Inflammatory macrophage treated with lipopolysaccharide for 4 hours (primary cell): ENCODE measurements at regions not wholly inside any gene's neighbourhood (a gene's known extent, or its start where the extent isn't known, plus 50 kb on each side); places are given as distances from the start of the nearest gene placed in this dataset.
"Not testable (repeated sequence)": the region's sequence is repeated elsewhere in the genome, so short reads cannot be mapped to it uniquely, and the experiment has no call there.

Experiments used
- DNase-seq: peaks from one replicate; pipeline ENCODE4 v3.0.0-alpha.2; 2020

DNA sequence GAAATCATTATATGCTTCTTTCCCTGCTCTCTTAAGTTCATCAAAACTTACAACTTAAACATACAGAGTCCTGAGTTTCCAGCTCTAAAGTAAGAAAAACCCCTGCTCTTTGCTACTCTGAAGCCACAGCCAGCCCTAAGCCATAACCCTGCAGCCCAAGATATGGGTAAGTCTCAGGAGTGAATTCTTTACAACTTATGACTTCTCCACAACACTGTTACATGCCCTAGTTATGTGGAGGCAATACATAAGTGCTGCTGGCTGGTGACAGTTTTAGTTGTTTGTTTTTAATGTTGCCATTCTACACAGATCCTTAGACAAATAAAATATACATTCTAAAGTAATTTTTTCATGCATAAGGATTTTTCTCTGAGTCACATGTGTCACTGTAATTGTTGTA lies 100.2 kb downstream of the FBXO8 start:
- DNase-seq = no peak

DNA sequence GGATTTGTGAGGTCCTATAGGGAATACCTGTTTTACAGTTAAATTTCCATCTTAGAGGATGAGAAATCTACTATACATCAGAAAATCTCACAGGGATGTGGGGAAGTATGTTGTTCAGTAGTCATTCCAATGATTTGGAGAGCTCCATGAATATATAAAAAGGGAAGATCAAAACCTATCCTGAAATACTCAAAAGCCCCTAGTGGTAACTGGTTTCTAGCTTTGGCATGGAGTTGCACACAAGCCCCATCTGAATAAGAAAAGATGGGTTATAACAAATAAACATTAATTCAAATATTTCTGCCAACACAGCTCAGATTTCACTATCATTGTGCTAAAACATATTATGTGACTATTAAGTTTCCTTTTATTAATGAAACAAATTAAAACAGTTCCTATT lies 101.6 kb downstream of the FBXO8 start:
- no peak for DNase-seq

DNA sequence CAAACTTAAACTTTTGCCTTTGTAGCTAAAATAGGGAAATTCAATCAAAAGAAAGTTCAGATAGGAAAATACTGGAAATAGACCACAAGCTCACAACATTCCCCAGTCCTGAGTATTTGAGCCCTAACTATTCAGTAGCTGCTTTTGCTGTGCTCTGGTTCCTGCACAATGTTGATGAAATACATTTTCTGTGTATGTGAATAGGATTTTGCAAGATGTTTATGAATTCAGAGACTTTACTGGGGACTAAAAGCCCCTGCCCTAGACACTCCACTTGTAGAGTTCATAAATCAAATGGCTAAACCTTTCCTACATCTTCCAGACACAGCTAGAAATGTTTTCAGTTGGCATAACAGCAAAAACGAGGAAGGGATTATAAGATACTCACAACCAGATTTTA lies 105.9 kb downstream of the FBXO8 start:
- DNase-seq = no peak

DNA sequence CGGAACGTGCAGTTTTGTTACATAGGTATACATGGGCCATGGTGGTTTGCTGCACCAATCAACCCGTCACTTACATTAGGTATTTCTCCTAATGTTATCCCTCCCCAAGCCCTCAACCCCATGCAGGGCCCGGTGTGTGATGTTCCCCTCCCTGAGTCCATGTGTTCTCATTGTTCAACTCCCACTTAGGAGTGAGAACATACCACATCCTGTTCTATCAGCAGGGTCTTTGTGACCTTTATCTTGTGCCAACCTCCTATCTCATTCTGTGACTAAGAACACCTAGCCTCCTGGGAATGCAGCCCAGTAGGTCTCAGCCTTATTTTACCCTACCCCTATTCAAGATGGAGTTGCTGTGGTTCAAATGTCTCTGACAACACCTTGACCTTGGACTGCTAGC lies 107.6 kb downstream of the FBXO8 start:
- not testable (repeated sequence) for DNase-seq

DNA sequence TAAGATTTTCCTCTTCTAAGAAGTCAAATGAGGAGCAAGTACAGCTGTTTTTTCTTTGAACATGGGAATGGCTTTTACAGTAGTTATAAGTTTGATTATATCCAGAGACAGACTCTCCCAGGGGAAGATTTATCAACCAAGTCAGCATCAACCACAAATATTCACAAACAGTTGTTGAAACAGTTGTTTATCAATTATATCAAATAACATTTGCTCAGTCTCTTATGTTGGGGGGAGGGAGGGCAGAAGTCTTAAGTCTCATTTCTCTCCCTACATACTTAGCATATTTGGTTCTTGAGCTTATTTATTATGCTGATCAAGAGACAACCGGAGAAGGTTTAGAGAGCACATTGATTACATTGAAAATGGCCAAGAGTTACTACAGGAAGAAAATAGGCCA lies 110.1 kb downstream of the FBXO8 start:
- DNase-seq = no peak

DNA sequence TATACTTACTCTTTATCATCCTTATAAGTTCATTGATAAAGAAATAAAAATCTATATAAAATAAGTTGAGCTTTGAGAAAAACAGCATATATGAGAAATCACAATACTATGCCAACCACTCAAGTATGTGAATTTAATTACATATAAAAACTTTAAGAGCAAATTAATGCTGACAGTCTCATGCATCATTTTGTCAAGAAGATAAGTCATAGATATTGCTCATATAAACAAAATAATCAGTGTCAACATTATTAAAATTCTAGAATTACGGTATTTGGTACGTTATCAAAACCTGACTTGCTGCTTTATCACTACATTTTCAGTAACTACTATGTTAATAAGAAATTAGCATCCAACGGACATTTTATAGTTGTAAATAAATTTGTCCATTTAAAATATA lies 111.2 kb downstream of the FBXO8 start:
- DNase-seq = no peak

DNA sequence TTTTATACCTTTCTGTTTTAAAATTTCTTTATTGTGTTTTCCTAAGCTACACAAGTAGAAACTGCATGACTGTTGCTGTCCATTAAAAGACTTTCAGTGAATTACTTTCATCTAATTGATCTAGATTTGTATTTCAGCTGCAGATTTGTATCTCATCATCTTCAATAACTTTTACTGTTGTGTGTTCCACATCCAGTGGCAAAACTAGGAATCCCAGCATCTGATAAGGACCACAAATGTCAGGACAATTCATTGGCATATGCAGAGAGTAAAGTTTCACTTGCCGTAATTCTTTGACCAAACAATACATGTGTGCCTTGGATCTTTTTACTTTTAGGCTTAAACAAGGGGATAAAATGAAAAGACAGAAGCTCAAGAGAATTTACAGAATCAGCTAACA lies 112.6 kb downstream of the FBXO8 start:
- no peak for DNase-seq

DNA sequence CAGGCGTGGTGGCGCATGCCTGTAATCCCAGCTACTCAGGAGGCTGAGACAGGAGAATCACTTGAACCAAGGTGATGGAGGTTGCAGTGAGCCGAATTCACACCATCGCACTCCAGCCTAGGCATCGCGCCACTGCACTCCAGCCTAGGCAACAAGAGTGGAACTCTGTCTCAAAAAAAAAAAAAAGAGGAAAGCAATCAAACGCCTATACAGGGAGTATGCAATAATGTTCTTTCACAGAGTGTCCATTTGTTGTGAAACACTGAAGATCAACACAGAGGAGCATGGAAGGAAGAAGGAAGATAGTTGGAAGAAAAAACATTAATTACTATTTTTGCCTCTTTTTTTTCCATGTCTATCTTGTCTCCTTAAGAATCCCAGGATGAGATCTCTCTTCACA lies 113.4 kb downstream of the FBXO8 start:
- no peak for DNase-seq

DNA sequence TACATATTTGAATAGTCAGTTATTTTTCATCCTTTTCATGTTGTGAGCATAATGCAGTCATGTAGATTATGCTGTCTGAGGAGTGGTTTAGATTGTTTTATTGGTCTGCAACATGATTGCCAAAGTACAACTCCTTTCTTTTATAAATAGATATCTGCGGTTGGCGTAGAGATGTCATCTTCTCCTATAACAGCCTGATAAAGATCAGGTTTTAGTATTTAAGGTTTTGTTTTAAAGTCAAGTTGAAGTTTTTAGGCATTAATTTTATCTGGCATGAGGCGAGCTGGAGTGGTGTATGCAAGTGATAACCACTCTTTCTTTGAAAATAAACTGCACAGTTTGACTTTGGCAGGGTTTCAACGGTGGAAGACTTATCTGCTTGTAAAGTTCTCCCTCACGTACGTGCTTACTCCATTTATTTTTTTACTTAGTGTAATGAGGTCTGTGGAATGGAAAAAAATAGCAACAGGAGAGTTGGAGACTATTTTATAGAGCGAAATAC lies 126.3 kb downstream of the FBXO8 start:
- no peak for DNase-seq

DNA sequence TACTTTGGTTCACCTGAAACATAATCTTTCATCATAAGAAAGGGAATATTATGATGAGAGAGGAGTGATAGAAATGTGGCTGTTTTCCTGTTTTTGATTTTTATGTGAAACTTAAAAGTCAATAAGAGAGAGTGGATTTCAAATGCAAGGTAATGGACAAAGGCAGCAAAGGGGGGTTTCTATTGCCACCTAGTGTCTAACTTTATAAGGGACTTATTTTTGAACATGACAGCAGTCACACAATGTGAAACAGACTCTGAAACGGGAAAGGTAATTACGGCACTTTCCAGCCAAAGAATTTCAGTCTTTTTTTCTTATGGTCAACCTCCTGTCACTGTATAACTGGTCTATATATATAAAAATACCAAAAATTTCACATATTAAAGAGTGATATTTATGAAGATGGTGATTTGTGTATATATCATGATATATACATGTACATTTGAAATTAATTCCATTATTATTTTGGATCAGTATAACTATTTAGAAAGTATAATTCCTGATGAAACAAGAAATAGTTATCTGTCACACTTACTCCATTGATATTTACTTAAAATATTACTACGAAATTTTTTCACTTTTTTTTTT lies 127.1 kb downstream of the FBXO8 start:
- peak; percentile 24 for DNase-seq

DNA sequence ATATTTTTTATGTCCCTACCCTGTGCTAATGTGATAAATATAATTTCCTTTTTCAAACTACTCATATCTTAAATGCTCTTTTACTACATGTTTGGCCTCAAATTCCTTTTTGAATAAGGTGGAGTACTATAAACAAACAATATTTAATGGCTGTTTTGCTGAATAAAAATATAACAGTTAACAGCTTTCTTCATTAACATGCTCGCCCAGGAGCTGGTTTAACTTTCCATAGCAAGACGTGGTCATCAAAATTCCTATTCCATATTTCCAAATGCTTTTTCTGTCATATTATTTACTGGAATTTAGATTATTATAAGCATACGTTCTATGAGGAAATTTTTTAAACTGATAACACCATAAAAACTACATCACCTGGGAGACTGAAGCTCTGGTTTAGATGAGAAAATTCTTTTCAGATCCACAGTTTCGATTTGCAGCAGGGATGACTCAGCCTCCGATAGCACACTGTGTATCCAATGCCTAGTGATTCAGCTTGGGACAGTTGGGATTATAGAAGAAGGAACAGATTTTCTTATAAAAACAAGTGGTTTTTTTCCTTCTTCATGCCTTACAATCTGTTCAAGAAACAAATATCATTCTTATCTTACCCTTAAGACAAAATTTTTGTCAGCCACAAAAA lies 129.1 kb downstream of the FBXO8 start:
- no peak for DNase-seq

DNA sequence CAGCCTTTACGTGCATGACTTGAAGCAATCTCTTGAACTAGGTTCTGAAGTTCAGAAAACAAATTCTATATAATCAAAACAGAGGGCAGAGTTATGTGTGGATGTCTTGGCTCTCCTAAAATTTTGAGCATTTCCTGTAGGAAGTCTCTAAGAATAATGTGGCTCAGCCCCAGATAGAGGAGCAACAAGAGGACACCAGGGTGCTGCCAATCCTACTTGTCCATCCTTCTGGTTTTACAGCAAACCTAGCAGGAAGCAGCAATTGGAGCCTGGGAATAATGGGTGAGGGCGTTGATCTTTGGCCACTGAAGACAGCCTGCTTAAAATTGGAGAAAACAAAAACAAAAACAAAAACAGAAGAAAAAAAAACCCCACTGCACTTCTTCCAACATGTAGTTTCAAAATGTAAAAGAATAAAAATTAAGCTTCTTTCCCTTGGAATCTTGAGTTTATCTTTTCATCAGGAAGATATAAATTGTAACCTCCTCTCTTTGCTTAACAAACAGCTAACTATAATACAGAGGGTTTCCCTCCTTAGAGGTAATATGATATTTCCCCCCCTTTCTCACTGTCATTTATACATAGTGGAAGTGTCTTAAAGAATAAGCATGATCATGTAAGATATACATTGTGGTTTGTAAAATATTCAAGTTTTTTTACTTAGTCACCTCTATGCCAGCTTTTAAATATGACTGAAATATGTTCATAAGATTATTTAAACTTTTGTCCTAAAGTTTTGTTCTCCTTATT lies 130.6 kb downstream of the FBXO8 start:
- no peak for DNase-seq

DNA sequence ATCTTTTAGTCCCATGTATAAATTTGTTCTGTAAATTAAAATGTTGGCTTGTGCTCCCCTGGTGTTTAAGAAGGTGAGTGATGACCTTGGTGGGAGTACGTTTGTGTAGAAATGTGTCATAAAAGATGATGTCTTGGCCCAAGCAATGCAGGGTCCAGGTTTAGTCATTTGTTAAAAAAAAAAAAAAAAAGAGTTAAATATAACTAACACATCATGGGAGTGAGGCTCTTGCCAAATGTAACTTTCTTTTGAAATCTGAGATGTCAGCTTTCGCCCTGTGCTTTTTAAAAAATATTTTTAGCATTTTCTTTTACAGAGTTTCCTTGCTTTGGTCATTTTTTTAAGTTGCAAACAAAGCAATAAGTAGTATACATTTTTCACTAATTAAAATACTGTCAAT lies 135.6 kb downstream of the FBXO8 start:
- DNase-seq = no peak

DNA sequence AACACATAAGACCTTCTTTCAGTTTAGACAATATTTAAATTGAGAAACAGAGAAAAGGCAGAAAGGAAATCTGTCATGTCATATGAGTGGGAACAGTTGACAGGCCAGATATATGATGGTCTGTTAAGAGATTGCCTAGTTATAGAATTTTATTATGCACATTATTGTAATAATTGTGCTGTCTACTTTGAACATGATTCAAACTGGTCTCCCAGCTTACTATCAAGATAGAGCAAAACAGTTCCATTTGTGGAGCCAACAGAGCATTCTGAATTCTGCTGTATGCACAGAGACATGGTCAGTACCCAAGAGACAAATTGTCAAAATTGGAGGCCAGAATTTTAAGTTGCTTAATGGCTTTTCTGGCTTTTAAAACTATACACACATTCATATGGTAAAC lies 139.4 kb downstream of the FBXO8 start:
- no peak for DNase-seq

DNA sequence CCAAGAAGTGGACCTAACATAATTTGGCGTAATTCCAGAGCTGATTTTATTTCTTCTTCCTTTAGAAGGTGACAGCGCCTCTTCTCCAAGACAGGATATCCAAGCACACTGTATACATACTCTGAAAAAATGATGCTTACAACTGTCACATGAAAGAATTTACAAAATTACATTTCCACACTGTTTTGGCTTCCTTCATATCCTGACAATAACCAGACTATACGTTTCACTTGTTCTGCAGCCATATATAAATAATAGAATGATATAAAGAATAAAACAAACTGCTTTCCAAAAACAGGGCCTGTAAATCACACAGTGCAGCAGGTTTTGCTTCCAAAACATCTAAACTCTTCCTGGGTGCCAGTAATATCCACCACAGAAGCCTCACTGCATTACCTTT lies 141.6 kb downstream of the FBXO8 start:
- no peak for DNase-seq

DNA sequence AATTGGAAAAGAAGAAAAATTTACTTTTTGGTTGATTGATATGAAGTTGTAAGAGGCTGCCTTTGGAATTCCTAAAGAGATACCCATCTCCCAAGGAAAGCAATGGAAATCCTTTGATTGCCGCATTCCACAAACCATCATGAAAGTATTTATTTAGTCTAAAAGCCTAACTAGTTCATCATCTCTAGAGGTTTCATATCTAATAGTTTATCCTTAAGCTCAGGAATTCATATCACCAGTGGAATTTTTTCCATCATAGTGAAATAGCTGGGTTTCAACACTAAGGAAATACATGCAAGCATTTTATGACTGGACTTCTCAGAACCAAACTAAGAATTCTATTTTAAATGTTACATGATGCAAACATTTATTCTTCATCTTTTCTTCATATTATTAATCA lies 144.9 kb downstream of the FBXO8 start:
- no peak for DNase-seq

DNA sequence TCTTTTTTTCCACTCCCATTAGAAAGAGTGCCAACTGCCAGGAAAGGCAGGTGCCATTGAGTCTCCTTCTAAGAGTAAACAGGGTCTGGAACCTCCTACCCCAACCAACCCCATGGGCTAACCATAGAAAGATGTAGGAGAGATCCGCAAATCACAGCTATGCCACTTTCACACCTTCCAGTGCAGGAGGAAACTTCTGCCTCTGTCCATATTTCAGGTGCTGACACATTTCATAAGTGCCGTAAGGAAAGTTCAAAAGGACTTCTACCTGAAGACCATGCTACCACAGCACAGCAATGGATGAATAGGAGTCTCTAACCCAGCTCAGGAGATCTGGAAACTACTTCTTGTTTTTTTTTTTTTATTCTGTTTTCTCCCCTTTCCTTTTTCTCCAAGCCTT lies 145.8 kb downstream of the FBXO8 start:
- no peak for DNase-seq

DNA sequence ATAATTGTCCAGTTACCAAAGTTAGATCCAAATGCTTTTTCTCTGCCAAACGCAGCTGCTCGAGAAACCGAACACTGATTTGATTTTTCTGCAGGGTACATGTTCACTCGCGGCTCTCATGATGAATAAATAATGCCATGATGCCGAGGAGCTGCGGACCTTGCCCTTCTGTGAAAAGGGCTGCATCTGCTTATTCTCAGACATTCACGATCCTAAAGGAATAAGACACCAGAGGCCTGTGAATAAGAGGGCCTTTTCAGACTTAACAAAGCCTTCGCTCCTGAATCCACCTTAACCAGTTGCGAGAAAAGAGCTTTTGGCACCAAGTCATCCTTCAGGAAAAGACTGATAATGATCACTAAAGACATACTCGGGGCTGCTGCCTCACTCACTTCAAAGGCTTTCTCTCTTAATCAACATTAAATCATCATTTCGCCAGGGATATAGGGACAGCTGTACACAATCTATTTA lies 147.5 kb downstream of the FBXO8 start:
- no peak for DNase-seq

DNA sequence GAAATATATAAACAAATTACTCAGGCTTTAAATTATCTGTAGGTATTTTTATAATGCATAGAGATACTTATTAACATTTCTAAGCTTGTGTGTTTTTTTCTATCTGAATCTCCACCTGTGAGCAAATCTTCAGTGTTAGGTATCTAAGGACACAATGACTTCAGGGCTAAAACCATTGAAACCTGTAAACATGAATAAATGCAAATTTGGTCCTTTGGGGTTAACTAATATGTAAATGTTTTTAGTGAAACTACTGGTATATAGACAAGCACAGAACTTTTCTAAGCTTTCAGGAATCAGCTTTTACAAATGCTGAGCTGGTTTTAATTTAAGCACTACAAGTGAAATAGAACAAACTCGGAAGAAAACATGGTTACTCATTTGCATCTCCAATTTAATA lies 147.9 kb downstream of the FBXO8 start:
- no peak for DNase-seq

DNA sequence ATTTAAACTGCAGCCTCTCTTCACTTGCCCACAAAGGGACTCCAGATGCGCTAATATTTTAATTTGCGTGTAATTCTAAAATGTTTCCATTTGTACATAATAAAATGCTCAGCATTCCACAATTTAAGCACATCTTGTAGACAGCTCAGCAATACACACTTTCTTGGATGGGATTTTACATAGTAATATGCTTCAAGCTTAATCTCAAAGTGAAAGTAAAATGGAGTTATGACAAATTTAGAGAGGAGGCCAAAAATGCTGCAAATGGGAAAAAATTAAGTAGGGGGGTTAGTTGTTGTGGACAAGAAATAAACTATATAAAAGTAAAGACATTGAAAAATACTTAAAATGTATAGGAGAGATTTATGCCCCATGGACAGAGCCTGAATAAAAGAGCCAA lies 149.1 kb downstream of the FBXO8 start:
- DNase-seq = no peak

DNA sequence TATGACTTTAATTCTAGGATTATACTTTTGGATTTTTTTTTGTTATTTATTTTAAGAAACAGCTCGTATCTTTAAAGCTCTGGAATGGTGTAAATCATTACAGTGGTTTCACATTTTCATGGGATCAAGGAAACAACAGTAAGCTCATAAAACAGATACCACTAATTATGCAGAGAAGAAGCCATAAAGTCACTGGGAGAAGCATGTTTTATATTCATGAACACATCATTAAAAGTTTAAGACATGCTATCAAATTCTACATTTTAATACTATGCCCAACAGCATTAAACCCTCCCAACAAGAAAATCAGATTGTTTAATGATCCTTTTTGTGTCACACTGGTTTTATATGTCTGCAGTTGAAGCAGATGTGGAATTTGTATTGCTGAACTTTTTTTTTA lies 149.9 kb downstream of the FBXO8 start:
- DNase-seq = no peak

DNA sequence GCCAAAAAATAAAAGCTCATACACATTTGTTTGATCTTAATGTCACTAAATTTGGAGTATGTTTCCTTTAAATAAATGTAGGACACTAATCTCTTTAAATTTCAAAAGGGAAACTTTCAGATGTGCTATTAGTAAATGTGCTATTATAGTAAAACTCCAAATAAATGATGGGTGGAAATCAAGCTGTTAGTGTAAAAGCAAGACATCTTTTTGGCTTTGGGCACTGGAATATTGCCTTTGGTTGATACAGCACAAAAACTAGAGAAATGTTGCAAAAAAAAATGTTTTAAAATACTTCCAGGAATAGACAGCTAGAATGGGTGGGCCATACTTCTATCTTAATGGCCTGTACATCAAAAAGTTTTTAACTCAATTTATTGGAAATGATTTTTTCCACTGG lies 151.6 kb downstream of the FBXO8 start:
- DNase-seq = no peak

DNA sequence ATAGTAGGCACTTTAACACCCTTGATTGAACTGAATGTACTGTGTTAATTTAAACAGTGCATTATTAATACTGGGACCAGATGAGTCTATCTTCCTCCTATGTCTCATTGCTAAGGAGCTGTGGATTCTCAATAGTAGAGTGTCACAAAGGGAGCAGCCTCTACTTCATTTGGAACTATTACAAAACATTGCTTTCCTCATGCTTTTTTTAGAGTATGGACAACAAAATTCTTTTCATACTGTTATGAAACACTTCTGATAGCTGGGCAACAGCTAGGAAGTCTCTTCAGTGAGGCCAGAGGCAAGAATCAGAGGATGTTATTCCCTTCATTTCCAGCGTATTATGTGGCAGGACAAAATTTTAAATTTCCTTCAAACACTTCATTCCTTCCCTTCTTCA lies 160.8 kb downstream of the FBXO8 start:
- no peak for DNase-seq
